HepG2 (cell line): ENCODE measurements at regions not wholly inside any gene's neighbourhood (a gene's known extent, or its start where the extent isn't known, plus 50 kb on each side); places are given as distances from the start of the nearest gene placed in this dataset.

Source experiments
- PITX1 ChIP-seq: sonication (generic); formaldehyde crosslinking; IDR thresholded peaks from 2 replicates; pipeline ENCODE4 v1.5.1; 2020; ENCODE audit warnings: mild to moderate bottlenecking, missing genetic modification reagents
- TCF7 ChIP-seq: sonication (generic); IDR thresholded peaks from 2 replicates; pipeline ENCODE4 v1.6.1; 2016; ENCODE audit warnings: antibody characterized with exemption, low read depth
- U2AF2 ChIP-seq: fragments of 200-400 bp; formaldehyde crosslinking; IDR thresholded peaks from 2 replicates; pipeline ENCODE4 v1.6.1; 2017; ENCODE audit warnings: low read depth, mild to moderate bottlenecking, low read length
- ZNF747 ChIP-seq: sonication (generic); formaldehyde crosslinking; IDR thresholded peaks from 2 replicates; pipeline ENCODE4 v1.8.1; 2023; ENCODE audit warnings: missing genetic modification reagents, mild to moderate bottlenecking, borderline replicate concordance
- TF ChIP-seq, protein P1 (sequence below): sonication (generic); formaldehyde crosslinking; IDR thresholded peaks from 2 replicates; pipeline ENCODE4 v1.8.0; 2022; ENCODE audit warnings: low read depth, missing genetic modification reagents

GRCh38 chr3:17831366-17831765 lies 88.9 kb upstream of the TBC1D5 start:
- TF ChIP-seq, protein P1, sequence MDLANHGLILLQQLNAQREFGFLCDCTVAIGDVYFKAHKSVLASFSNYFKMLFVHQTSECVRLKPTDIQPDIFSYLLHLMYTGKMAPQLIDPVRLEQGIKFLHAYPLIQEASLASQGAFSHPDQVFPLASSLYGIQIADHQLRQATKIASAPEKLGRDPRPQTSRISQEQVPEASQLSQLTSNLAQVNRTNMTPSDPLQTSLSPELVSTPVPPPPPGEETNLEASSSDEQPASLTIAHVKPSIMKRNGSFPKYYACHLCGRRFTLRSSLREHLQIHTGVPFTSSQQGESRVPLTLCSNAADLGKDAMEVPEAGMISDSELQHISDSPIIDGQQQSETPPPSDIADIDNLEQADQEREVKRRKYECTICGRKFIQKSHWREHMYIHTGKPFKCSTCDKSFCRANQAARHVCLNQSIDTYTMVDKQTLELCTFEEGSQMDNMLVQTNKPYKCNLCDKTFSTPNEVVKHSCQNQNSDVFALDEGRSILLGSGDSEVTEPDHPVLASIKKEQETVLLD, result no peak
- no peak for TF ChIP-seq U2AF2
- TF ChIP-seq ZNF747, result no peak
- no peak for TF ChIP-seq PITX1 (CRISPR knock-in tag)
- TF ChIP-seq TCF7, result no peak
